ENCODE measurements at regions not wholly inside any gene's neighbourhood (a gene's known extent, or its start where the extent isn't known, plus 50 kb on each side); places are given as distances from the start of the nearest gene placed in this dataset.

- Histone ChIP-seq H3K36me3 (ENCODE audit: control insufficient read depth, insufficient read depth, low read length) (no peaks in the 10 kb centered on the region), H3K9me3 (replicated peaks; ENCODE audit: control insufficient read depth, insufficient read depth, low read depth, low read length) (no peaks in the 10 kb centered on the region), H3K9ac (ENCODE audit: insufficient read depth in 1 of 2, low read depth in 2 of 2, low read length in 2 of 2) (no peak overlapping the region), H3K4me1 (replicated peaks in 1 of 2; ENCODE audit: control insufficient read depth in 2 of 2, insufficient read depth in 2 of 2, low read length in 2 of 2) (no peaks in the 10 kb centered on the region), H3K27ac (ENCODE audit: extremely low read depth, low read depth, low read length) (no peak overlapping the region), H2AFZ (ENCODE audit: low read depth, low read length) (no peak overlapping the region), H4K20me1 (replicated peaks; ENCODE audit: control insufficient read depth, insufficient read depth, low read length) (no peaks in the 10 kb centered on the region), H3K79me2 (ENCODE audit: control insufficient read depth, insufficient read depth, low read length) (no peaks in the 10 kb centered on the region), H3K4me2 (ENCODE audit: insufficient read depth, low read length) (no peak overlapping the region), H3K4me3 (no peak overlapping the region), H3K9me1 (ENCODE audit: control insufficient read depth, insufficient read depth, low read length) (no peaks in the 10 kb centered on the region), H3K27me3 (ENCODE audit: control insufficient read depth in 2 of 2, insufficient read depth in 2 of 2, low read length in 2 of 2) (no peaks in the 10 kb centered on the region; a peak in 1 of 5 replicates)
- intact Hi-C loops (cut with micrococcal nuclease) = no loop called here
- no TSS peak for BruUV-seq (replicated peaks)
- ChIA-PET CTCF (ENCODE audit: low intra/inter-chr PET ratio) (no interaction called here), POLR2A (no interaction called here)
- no peak for TF ChIP-seq POLR2H (tag; IDR thresholded peaks at IDR 0.05; ENCODE audit: low read depth)
- no peak for TF ChIP-seq ZNF274 (IDR thresholded peaks at IDR 0.05; ENCODE audit: borderline replicate concordance, low read depth, low read length)
- TF ChIP-seq MYBL2 (IDR thresholded peaks at IDR 0.05; ENCODE audit: low read depth) = no peak
- no peak for TF ChIP-seq MYBL2 (CRISPR knock-in tag; IDR thresholded peaks at IDR 0.05; ENCODE audit: borderline replicate concordance)
- TF ChIP-seq ZNF785 (CRISPR knock-in tag; IDR thresholded peaks at IDR 0.05) = no peak
- TF ChIP-seq ZSCAN32 (CRISPR knock-in tag; IDR thresholded peaks at IDR 0.05) = no peak
- TF ChIP-seq ZNF23 (CRISPR knock-in tag; IDR thresholded peaks at IDR 0.05) = no peak
- TF ChIP-seq ATF6 (CRISPR knock-in tag; IDR thresholded peaks at IDR 0.05) = no peak
- TF ChIP-seq, protein P1, sequence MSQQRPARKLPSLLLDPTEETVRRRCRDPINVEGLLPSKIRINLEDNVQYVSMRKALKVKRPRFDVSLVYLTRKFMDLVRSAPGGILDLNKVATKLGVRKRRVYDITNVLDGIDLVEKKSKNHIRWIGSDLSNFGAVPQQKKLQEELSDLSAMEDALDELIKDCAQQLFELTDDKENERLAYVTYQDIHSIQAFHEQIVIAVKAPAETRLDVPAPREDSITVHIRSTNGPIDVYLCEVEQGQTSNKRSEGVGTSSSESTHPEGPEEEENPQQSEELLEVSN (IDR thresholded peaks at IDR 0.05; ENCODE audit: borderline replicate concordance in 1 of 2, extremely low read depth in 1 of 2, insufficient read depth in 1 of 2, insufficient read length in 1 of 2, low read depth in 1 of 2, low read length in 1 of 2, poor library complexity in 1 of 2, severe bottlenecking in 1 of 2) = no peak
- TF ChIP-seq CREBBP (IDR thresholded peaks at IDR 0.05; ENCODE audit: low read depth, low read length) = no peak
- TF ChIP-seq PTRF (tag; IDR thresholded peaks at IDR 0.05) = no peak
- WGBS (ENCODE audit: insufficient coverage, low coverage, missing lambda C conversion rate) = 0% methylated on average over 10 of the region's 10 CpGs
- no peak for ATAC-seq
- in situ Hi-C loops (cut with MboI) = no loop called here
- DNase-seq (ENCODE audit: extremely low read depth in 1 of 4, low spot score in 3 of 4) = no peak
- FAIRE-seq = no peak
Observed at GRCh38 chr20:18989736-18990474, 176.3 kb downstream of the SCP2D1 start.
